ENCODE measurements at regions not wholly inside any gene's neighbourhood (a gene's known extent, or its start where the extent isn't known, plus 50 kb on each side); places are given as distances from the start of the nearest gene placed in this dataset.

DNA sequence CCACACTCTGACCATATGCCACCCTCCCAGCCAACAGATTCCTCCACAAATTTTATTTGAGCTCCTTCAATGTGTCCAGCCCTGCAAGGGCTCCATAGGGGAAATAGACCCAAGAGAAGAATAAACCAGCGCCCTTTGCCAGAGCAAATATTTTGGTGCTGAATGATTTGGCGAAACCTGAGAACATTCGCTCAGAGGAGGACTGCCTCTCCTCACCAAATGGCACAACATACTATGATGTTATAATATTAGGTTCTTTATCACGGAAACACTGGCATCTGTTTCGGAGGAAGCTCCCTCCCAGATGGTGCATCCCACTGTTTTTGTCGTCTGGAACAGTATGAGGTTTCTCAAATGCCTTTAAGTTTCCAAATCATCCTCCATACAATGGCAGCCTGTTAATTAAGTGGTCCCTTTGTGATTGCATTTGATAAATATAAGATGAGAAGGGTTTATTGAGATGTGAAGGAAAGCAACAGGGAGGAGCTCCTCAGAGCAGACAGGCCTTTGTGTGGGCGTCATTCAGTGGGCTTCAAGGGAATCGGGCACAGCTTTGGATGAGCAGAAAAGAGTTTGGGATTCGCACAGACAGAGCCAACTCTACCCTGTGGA lies 139.1 kb upstream of the ADRA1B start:
- Mint-ChIP-seq H3K4me1 (ENCODE audit: low read depth, unreplicated experiment) (no peaks in the 10 kb centered on the region), H3K4me3 (ENCODE audit: unreplicated experiment) (no peak overlapping the region), H3K27ac (ENCODE audit: unreplicated experiment) (no peak overlapping the region), H3K36me3 (ENCODE audit: unreplicated experiment) (no peaks in the 10 kb centered on the region), H3K27me3 (ENCODE audit: unreplicated experiment) (peaks cover 2% of the 10 kb centered on the region), H3K9me3 (ENCODE audit: unreplicated experiment) (peaks cover under 1% of the 10 kb centered on the region)
- DNase-seq, result no peak
- TF ChIP-seq, protein P1, sequence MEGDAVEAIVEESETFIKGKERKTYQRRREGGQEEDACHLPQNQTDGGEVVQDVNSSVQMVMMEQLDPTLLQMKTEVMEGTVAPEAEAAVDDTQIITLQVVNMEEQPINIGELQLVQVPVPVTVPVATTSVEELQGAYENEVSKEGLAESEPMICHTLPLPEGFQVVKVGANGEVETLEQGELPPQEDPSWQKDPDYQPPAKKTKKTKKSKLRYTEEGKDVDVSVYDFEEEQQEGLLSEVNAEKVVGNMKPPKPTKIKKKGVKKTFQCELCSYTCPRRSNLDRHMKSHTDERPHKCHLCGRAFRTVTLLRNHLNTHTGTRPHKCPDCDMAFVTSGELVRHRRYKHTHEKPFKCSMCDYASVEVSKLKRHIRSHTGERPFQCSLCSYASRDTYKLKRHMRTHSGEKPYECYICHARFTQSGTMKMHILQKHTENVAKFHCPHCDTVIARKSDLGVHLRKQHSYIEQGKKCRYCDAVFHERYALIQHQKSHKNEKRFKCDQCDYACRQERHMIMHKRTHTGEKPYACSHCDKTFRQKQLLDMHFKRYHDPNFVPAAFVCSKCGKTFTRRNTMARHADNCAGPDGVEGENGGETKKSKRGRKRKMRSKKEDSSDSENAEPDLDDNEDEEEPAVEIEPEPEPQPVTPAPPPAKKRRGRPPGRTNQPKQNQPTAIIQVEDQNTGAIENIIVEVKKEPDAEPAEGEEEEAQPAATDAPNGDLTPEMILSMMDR (IDR thresholded peaks at IDR 0.05; ENCODE audit: partially characterized antibody, unreplicated experiment), result no peak

DNA sequence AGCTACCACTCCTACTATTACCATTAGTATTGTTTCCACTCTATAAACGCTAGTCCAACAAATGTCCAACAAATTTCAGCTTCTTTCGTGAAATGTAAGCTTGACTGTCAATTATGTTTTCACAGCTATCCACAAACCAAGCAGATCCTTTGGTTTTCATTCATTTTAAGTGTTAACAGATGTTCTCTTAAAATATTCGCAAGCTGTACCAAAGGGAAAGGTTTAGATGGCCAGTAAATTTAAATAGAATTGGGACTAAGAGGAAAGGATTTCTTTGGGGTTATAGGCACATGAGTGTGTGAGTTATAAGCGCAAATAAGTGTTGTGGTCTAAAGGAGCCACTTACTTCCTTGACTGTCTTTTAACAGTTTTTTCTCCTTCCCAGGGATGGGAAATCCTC lies 136.8 kb upstream of the ADRA1B start:
- Mint-ChIP-seq H3K4me1 (ENCODE audit: low read depth, unreplicated experiment) (no peaks in the 10 kb centered on the region), H3K9me3 (ENCODE audit: unreplicated experiment) (no peaks in the 10 kb centered on the region), H3K27me3 (ENCODE audit: unreplicated experiment) (no peaks in the 10 kb centered on the region), H3K36me3 (ENCODE audit: unreplicated experiment) (no peaks in the 10 kb centered on the region), H3K4me3 (ENCODE audit: unreplicated experiment) (no peak overlapping the region), H3K27ac (ENCODE audit: unreplicated experiment) (no peak overlapping the region)
- no peak for DNase-seq
- TF ChIP-seq, protein P1 (IDR thresholded peaks at IDR 0.05; ENCODE audit: partially characterized antibody, unreplicated experiment), result no peak

DNA sequence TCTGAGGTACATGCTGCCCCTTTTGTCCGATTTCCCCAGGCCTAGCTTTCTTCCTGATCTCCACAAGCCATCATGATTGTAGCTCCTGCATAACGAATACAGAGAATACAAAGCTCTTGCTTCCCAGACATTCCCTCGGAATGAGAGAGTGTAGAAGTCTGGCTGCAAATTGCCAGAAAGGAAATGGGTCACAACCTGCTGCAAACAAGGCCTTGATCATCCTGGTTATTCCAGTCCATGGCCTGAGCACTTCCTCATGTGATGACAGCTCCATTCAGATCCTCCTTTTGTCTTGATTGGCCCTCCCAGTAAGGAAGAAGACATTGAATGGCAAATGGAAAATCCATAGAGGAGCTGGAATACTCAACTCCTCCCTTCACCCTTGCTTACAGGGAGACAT lies 136.0 kb upstream of the ADRA1B start:
- Mint-ChIP-seq H3K9me3 (ENCODE audit: unreplicated experiment) (no peaks in the 10 kb centered on the region), H3K4me1 (ENCODE audit: low read depth, unreplicated experiment) (no peaks in the 10 kb centered on the region), H3K27me3 (ENCODE audit: unreplicated experiment) (no peaks in the 10 kb centered on the region), H3K36me3 (ENCODE audit: unreplicated experiment) (no peaks in the 10 kb centered on the region), H3K4me3 (ENCODE audit: unreplicated experiment) (no peak overlapping the region), H3K27ac (ENCODE audit: unreplicated experiment) (no peak overlapping the region)
- TF ChIP-seq, protein P1 (IDR thresholded peaks at IDR 0.05; ENCODE audit: partially characterized antibody, unreplicated experiment), result no peak
- no peak for DNase-seq

DNA sequence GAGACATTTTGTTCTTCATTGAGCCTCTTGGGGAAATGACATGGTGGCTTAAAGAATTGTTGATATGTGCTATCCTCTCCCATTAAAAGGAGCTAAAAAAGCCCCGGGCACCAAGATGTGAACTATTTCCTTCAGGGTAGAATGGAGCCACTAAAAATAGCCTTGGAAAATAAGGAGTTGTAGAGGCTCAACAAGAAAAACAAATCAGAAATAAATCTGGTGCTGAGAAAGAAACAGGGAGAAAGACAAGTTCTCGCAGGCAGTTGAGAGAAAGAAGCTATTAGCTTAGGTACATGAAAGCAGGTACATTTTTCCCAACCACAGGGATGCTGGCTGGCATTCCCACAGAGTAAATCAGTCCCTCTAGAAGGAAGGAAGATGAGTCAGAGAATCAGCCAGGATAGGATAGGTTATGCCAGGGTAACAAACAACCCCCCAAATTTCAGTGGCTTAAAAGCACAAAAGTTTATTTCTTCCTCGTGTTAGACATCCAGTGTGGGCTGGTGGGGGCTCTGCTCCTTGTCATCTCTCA lies 134.6 kb upstream of the ADRA1B start:
- Mint-ChIP-seq H3K36me3 (ENCODE audit: unreplicated experiment) (no peaks in the 10 kb centered on the region), H3K27ac (ENCODE audit: unreplicated experiment) (no peak overlapping the region), H3K4me3 (ENCODE audit: unreplicated experiment) (no peak overlapping the region), H3K27me3 (ENCODE audit: unreplicated experiment) (no peaks in the 10 kb centered on the region), H3K4me1 (ENCODE audit: low read depth, unreplicated experiment) (no peaks in the 10 kb centered on the region), H3K9me3 (ENCODE audit: unreplicated experiment) (no peaks in the 10 kb centered on the region)
- DNase-seq, result no peak
- TF ChIP-seq, protein P1 (IDR thresholded peaks at IDR 0.05; ENCODE audit: partially characterized antibody, unreplicated experiment), result no peak

DNA sequence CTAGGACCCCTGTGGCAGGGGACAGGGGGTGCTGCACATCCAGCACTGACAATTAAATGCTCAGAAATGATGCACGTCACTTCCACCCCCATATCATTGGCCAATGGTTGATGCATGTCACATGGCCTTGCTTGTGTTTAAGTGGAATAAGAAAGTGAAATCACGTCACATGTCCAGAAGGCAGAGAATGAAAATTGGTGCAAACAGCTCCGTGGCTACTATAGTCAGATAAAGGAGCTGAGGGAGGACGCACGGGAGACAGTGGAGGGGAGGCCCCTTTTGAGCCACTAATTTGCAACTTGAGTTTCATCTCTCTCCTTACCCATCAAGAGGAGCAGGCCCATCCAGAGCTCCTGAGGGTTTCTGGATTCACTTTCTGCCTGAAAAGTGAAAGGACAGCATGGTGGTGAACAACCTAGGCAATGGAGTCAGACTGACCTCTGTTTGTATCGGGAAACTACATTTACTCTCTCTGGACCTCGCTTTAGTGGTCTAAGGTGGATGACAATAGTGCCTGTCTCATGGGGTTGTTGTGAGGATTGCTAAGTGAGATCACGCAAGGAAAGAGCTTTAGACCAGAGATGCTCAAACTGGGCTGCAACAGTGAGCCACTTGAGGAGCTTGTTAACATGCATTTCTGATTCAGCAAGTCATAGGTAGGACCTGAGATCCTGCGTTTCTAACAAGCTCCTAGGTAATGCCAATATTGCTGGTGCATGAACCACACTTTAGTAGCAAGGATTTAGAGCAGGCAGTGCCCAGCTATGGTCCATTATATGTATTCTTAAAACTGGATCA lies 133.9 kb upstream of the ADRA1B start:
- no peak overlapping the region for H3K4me3 Mint-ChIP-seq (ENCODE audit: unreplicated experiment)
- H3K4me1 Mint-ChIP-seq (ENCODE audit: low read depth, unreplicated experiment), result no peaks in the 10 kb centered on the region
- no peaks in the 10 kb centered on the region for H3K9me3 Mint-ChIP-seq (ENCODE audit: unreplicated experiment)
- no peak overlapping the region for H3K27ac Mint-ChIP-seq (ENCODE audit: unreplicated experiment)
- no peak for DNase-seq
- TF ChIP-seq, protein P1 (IDR thresholded peaks at IDR 0.05; ENCODE audit: partially characterized antibody, unreplicated experiment), result no peak
- no peaks in the 10 kb centered on the region for H3K27me3 Mint-ChIP-seq (ENCODE audit: unreplicated experiment)
- no peaks in the 10 kb centered on the region for H3K36me3 Mint-ChIP-seq (ENCODE audit: unreplicated experiment)
